Activated naive CD4-positive, alpha-beta T cell (primary cell): ENCODE measurements at regions not wholly inside any gene's neighbourhood (a gene's known extent, or its start where the extent isn't known, plus 50 kb on each side); places are given as distances from the start of the nearest gene placed in this dataset.

ENCODE experiments used
- DNase-seq, 4 experiments: peaks; one replicate each; lab custom pipeline; 2025; lab: John Stamatoyannopoulos, UW

DNA sequence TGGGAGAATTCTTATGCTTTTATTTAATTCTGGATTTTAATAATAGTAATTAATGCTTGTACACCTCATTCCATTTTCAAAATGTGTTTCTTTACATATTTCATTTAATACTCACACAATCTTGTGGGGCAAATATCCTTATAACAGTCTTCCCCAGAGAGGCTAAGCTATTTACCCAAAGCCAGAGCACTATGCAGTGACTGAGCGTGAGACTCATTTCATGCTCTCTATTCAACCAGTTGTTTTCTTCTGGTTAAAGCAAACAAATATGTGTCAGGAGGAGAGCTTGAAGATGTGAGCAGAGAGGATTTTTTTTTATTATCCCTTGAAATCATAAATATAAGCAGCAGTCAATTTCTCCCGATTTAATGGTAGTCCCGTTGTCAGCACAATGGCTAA, 548.3 kb upstream of the TBL1XR1 start:
- DNase-seq: no peak

DNA sequence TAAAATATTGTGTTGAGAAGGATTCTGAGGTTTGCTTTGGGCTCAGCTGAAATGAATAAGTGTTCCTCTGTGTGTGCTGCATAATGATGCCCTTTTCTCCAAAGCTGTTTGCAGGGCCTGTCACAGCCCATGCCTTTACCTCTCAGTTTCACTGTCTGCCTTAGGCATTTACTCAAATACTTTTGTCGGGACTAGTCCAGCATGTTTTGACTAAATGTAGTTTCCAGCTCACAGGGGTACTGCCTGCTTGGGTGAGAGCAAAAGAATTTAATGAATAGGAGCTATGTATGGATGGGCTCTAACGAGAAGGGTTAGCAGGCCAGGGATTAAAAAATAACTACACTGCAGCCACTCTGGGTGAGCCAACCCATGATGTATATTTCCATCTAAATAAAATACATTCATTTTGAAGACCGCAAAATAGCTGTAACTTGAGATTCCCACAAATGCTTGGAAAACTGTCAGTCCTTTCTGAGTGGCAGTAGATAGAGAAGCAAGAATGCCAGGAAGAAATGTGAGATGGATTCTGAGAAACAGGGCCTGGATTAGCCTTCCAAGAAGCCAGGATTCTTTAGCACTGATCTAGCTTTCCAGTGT, 549.2 kb upstream of the TBL1XR1 start:
- no peak for DNase-seq

DNA sequence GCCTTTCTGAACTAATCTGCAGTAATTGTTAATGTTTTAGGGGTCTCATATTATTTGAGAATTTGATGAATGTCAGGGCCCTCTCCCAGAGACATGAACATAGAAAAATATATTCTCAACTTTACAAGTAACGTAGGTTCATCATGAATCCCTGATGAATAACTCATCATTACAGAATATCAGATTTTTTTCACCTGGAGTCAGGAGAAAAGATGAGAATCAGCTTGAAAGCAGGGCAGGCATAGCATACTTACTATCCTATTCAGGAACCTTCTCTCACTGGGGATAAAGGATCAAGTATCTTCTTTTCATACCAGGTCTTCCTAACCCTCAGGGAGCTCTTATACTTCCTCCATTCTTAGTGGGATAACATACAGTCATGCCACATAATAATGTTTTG, 552.6 kb upstream of the TBL1XR1 start:
- no peak for DNase-seq

DNA sequence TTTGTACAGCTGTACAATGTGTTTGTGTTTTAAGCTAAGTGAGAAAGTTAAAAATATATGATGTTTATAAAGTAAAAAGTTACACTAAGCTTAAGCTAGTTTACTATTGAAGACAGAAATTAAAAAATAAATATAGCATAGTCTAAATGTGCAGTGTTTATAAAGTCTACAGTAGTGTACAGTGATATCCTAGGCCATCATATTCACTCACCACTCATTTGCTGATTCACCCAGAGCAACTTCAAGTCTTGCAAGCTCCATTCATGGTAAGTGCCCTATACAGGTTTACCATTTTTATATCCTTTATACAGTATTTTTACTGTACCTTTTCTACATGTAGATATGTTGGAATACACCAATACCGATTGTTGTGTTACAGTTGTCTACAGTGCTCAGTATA, 553.2 kb upstream of the TBL1XR1 start:
- DNase-seq: no peak

DNA sequence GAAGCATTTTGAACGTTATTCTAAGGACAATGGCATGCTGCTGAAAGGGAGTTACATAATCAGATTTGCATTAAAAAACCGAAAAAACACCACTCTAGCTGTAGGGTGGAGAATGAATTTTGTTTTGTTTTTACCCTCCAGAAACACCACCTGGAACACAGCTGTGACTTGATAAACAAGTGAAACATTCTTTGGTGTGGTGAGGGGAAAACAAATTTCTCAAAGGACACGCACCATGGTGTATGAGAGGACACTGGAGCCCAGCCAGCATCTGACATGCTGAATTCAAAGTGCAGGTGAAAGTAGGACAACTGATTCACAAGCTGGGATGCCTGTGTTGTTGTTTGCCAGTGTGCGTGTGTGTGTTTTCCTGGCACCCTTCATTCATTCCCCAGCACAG, 554.5 kb upstream of the TBL1XR1 start:
- DNase-seq: no peak

DNA sequence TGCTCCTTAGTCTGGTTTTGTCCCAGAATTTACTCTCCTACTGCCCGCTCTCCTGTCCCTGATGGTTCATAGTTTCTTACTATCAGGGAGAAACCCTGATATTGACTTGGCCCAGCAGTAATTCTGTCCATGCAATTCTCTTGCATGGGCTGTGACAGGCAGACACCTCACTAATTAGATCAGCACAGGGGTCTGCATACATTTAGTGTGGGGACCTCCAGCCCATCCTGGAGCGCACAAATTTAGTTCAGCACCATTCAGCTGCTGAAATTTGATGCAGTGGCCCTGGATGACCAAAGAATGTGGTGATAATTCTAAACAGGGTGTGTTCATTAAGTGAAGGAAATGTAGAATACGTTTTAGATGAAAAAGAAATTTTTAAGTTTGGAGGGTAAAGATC, 555.5 kb upstream of the TBL1XR1 start:
- no peak for DNase-seq

DNA sequence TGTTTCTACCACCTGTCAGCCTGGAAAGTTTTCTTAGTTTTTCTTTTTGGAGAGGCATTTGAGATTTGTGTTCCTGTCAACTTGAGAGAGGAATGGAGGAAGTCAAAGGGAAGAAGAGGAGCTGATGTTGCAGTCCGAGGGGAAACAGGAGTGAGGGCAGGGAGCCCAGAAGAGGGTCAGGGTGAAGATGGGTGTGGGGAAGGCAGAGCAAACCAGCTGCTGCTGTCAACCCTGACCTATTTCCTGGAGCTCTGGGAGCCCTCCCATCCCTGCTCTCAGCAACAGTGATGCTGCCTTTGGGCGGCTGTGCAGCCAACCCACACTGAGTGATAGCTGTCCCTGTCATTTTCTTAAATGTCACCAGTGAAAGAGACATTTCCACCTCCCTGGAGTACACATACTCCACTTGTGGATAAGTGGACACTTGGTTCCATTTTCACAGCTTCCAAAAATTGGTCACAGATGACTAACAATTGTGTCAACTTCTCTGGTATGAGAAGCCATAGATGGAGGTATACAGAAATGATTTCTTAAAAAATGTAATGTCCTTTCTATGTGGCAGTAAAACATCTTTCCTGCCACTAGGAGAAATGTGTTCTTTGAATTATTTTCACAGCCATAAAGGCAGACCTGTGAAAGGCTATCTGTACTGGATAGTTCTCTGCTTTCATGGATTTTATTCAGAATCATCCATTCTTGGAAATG, 556.3 kb upstream of the TBL1XR1 start:
- no peak for DNase-seq

DNA sequence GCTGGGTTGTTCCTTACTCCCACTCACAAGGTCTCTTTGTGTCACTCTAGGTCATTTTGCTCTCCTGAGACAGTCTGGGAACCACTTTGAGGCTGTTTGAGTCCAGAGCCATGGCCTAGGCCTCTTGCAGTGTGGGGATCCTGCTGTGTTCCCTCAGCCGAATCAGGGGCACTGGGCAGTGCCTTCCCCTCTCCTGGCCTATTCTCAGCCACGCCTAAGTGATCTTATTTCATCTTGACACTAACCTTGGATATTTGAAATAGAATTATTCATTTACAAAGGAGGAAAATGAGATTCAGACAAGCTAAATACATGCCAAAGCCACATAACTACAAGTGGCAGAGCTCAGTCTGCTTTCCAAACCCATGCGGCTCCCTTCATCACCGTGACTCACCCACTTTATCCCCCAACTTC, 557.2 kb upstream of the TBL1XR1 start:
- no peak for DNase-seq

DNA sequence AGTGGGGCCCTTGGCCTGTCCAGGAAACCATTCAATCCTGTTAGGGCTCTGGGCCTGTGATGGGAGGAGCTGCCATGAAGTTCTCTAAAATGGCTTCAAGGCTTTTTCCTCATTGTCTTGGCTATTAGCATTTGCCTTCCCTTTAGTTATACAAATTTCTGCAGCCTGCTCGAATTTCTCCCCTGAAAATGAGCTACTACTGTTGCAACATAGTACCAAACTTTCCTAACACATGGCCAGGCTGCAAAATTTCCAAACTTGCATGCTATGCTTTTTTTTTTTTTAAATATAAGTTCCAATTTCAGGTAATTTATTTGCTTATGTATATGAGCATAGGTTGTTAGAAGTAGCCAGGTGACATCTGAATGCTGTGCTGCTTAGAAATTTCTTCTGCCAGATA, 560.8 kb upstream of the TBL1XR1 start:
- no peak for DNase-seq

DNA sequence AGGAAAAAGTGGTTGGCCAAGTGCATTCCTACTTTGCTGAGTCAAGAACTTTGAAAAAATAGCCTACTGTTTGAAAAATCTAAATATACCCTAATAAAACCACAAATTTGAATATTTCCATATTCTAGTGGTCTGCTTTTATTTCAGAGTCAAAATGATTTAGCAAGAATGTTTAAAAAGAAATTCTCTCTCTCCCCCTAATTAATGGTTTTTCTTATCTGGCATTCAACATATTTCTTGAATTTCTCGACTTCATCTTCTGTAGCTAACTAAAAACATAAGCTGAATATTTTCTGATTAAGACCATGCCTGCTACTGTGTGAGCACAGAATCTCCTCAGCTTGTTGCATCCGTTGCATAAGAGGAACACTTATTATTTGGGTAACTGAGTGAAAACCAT, 563.5 kb upstream of the TBL1XR1 start:
- no peak for DNase-seq

DNA sequence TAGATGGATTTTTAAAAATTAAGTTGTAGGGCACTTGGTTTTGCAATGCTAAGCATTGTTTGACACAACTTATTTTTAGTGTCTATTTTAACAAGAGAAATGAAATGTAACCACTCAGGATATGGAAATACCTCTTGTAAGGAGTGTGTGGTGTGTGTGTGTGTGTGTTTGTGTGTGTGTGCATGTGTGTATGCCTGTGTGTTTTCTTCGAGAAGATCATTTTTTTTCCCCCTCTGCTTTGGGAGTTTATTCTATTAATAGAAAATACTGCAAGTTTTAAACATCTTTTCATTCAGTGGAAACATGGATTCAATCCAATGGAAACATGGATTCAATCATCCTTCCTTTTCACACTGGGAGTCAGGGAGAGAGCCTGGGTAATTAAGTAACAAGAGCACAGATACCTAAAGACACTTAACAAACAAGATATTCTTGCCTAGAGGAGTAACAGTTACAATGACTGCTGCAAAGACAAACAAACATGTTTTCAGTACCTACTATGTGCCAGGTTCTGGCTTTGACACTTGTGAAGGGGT, 567.2 kb upstream of the TBL1XR1 start:
- DNase-seq: no peak

DNA sequence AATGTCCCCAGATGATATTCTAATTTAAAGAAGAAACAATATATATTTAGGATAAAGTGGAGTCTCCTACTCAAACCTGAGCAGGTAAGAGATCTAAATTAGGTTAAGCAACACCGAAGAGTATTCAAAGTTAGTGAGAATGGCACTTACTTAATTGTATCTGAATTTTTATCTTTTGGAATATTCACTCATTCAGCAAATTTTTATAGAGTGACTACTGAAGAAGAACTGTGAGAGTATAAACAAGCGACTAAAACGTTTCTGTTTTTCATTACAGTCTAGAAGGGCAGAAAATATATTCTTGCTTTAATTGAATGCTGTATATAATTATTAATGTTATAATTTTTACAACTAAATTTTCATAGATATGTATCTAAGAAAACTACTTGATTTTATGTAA, 567.7 kb upstream of the TBL1XR1 start:
- no peak for DNase-seq

DNA sequence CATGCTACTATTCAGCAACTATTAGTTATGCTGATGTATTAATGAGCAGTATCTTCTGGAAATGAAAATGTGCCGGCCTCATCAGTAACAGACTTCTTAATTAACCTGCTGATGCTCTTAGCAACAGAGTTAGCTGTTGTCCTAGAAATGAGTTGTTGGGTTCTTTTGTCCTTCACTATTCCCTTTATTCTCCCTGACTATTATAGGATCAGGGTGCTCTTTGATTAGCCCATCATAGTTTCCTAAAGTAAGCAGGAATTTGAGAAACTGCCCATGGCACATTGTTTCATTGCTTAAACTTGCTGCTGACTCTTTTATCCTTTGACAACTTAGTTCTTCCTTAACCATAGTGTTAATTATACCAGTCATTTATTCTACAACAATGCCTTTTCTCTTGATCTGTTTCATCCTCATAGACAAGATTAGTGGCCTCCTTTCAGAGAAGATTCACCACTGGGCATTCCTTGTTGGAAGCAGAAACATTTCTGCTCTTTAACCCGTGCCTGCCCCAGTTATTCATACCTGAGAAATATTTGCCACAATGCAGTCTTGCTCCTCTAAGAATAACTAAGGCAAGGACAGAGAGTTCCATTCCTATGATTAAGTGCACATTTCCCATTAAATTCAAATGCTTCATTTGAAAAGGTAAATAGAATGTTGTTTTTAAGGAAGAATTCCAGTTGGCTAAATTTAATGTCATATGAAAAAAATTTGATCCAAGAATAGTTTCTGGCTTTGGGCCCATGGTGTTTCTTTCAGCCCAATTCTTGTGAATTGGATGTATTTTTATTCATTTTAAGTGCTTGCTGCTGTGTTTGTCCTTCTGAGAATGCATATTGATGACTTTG, 573.3 kb upstream of the TBL1XR1 start:
- DNase-seq: no peak

DNA sequence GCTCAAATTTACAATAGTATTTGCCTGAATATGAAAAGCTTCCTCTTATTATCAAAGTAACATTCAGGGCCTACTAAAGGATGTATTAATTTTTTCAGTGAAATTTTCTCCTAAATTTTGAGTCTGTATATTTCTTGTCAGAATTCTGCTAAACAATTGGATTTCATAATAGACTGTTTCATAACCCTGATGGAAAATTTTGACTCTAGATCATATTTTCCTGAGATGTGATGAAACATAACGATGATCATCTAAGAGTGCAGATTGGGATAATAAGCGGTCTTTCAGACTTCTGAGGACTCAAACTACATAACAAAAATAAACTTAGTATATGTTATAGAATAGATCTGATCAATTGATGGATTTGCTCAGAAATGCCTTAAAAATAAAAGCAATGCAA, 574.5 kb upstream of the TBL1XR1 start:
- no peak for DNase-seq

DNA sequence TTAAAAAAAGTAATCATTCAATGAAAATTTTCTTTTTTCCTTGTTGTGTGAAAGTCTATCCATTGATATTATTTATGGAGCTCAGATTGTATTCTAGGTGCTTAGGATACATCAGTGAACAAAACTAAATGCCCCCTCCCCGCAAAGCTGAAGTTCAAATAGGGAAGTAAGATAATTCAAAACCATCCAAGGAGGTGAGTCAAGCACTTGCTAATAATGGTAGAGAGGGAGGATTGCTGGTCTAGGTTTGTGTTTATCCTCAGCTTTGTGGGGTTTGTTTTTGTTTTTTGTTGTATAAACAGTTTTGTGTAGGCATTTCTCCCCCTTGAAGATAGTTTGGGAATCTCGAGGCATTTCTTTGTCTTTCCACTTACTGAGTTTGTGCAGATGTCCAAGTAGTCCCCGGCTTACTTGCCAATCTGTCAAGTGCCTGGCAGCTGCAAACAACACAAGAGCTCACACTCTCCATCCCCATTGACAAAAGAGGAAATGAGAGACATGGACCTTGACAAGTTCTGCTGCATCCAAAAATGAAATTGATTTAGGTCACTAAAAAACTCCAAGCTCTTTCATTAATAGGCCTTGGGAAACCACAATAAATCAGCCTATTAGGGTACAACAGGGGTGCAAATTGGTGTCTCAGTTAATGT, 575.8 kb upstream of the TBL1XR1 start:
- no peak for DNase-seq

DNA sequence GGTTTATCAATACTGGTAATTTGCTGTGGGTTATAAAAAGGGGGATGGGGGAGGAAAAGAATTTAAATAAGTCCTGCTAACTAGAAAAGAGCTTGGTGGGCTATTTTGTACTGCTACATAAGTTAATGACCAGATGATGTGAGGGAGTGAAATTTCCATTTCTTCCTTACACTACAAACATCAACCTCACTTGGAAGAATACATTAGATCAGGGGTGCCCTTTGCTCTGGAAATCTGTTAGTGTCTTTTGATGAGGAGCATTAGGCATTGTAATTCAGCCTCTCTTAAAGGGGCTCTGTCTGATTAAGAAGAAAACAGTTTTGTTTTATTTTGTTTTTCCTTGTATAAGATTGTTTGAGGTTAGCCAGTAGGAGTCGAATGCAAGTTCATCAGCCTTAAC, 576.4 kb upstream of the TBL1XR1 start:
- no peak for DNase-seq

DNA sequence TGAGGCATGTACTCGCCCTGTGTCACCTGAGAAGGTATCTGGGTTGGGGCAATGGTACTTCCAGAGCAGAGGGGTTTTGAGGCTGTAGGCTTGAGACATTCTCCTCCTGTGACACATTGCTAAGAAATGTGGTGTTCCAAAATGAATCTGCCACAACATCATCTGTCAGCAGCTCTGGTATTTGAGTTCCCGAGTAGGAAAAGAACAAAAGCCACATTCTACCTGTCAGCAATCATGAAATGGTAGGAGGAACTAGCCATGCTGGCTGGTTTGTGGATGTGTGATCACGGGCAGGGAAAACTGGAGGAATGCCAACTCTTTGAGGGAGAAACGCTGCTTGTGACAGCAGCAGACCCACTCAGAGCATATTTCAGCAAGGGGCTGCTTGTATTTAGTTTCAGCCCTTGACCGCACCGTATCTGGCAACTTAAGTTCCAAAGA, 579.4 kb upstream of the TBL1XR1 start:
- DNase-seq: no peak

DNA sequence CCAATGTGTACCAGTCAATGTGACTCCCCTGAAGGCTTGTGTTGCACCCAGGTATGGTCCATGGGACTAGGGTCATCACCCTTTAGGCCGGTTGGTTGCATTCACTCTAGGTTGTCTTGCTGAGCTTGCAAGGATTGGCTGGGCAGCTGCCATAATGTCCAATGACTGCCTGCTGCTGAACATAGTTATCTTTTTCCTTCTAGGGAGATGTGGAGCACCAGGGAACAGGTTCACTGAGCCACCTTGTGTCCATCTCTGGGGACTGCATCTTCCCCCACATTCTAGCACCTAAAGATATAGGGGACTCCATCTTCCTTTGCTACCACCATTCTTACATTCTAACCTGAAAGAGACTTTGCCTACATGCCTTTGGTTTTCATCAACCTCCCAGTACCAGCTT, 580.4 kb upstream of the TBL1XR1 start:
- no peak for DNase-seq

DNA sequence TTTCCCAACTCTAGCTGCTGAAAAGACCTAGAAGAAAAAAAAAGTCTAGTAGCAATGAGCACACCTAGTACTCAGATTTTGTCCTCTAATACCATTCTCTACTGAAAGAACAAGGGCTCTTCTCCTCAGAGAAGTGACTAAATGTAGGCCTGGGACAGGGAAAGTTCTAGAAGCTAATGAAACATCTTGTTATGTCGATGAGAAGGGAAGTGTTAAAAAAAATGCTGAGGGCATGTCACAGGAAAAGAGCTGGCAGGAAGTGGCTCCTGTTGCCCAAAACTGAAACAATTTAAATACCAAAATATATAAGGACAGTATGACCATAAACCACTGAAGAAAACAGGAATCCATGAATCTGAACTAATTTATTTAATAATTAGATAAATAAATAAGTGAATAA, 581.4 kb upstream of the TBL1XR1 start:
- DNase-seq: no peak

DNA sequence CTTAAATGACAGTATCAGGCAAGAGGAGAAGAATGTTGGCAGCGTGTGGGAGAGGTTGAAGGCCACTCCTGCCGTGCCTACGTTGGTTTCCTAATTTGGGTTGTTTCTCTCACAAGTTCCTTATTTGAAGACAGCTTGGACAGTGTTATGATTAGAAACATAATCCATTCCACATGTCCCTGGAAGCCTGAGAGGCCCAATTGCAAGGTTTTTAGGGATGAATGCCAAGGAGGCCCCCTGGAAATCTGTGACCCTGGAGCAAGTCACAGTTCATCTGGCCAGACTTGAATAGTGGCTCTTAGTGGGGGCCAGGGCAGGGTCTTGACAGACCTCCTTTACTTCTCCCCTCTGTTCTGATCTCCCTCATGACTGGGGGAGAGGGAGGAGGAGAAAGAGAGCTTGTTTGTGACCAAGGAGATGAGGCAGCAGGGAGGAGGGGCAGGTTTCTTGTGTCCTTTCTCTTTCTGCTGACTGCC, 584.4 kb upstream of the TBL1XR1 start:
- no peak for DNase-seq

DNA sequence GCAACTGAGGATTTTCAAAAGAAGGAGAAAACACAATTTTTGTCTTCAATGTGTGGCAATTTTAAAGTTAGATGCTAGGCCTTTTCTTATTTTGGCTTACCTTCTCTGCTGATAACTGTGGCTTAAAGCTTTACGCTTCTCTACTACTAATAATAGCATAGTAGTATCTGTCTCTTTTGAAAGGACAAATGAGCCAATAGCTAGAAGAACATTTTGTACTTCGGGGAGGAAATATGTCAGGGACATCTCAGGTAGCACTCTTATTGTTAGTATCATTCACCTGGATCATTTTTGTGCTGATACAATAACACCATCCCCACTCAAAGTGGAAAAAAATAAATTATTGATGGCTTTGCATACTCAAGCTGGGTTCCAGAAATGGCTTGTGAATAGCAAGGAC, 586.1 kb upstream of the TBL1XR1 start:
- DNase-seq: no peak

DNA sequence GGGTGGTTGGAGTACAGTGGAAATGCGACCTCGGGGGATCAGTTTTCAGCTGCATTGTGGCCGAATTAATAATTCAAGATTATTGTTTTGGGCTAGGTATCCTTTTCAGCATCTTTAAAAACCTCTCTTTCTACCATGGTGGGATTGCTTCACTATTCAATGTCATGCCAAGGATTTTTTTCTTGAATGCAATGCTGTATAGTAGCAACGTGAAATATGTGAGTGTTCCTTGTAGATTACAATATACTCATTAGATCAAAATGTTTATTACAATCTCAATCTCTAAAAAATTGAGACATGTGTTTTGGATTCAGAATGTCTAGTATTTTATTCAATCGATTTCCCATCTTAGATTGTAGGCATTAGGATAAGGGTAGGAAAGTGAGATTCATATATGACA, 586.5 kb upstream of the TBL1XR1 start:
- DNase-seq: no peak
